Suprapubic skin (tissue), 4 donors: ENCODE measurements at regions not wholly inside any gene's neighbourhood (a gene's known extent, or its start where the extent isn't known, plus 50 kb on each side); places are given as distances from the start of the nearest gene placed in this dataset.

Experiments used
- DNase-seq, 2 donors: peaks; one replicate each; pipeline ENCODE4 v3.0.0-alpha.2; 2019; ENCODE audit warnings: low spot score in 2 of 2
- H3K27ac ChIP-seq: fragments of 200-600 bp; sonication (generic); one replicate; pipeline ENCODE4 v1.5.1; 2019
- H3K27me3 ChIP-seq: fragments of 200-600 bp; sonication (generic); one replicate; pipeline ENCODE4 v1.5.1; 2019
- H3K36me3 ChIP-seq: fragments of 200-600 bp; sonication (generic); one replicate; pipeline ENCODE4 v1.5.1; 2019
- H3K4me1 ChIP-seq: fragments of 200-600 bp; sonication (generic); one replicate; pipeline ENCODE4 v1.5.1; 2019
- H3K4me3 ChIP-seq: fragments of 200-600 bp; sonication (generic); one replicate; pipeline ENCODE4 v1.5.1; 2019; ENCODE audit warnings: mild to moderate bottlenecking
- H3K9me3 ChIP-seq: fragments of 200-600 bp; sonication (generic); one replicate; pipeline ENCODE4 v1.5.1; 2019
- CTCF ChIP-seq, 2 donors: fragments of 200-600 bp in 1 of 2; fragments of 450-650 bp in 1 of 2; sonication (generic) in 1 of 2; IDR thresholded peaks; one replicate each; pipeline ENCODE4 v1.5.1; 2016 to 2019; ENCODE audit warnings: antibody characterized with exemption in 2 of 2, mild to moderate bottlenecking in 1 of 2, moderate library complexity in 1 of 2
- EP300 ChIP-seq: sonication (generic); formaldehyde crosslinking; IDR thresholded peaks from one replicate; pipeline ENCODE4 v1.6.1; 2017; ENCODE audit warnings: antibody characterized with exemption
- POLR2A ChIP-seq, 2 donors: fragments of 450-650 bp; IDR thresholded peaks; one replicate each; pipeline ENCODE4 v1.6.1; 2017; ENCODE audit warnings: antibody characterized with exemption in 2 of 2, mild to moderate bottlenecking in 2 of 2, moderate library complexity in 2 of 2
- POLR2AphosphoS5 ChIP-seq, 3 donors: sonication (generic); formaldehyde crosslinking; IDR thresholded peaks; one replicate each; pipeline ENCODE4 v1.6.1; 2017; ENCODE audit warnings: antibody characterized with exemption in 3 of 3
- WGBS: methylation state at CpG from one replicate; pipeline ENCODE4 v1.1.5; 2018; 5-methylcytosine and 5-hydroxymethylcytosine counted together

- DNase-seq: no peak
- 85% methylated on average over 2 of the region's 2 CpGs for WGBS
- Histone ChIP-seq H3K27ac (no peak overlapping the region), H3K27me3 (no peaks in the 10 kb centered on the region), H3K4me3 (no peak overlapping the region), H3K36me3 (no peaks in the 10 kb centered on the region), H3K9me3 (no peaks in the 10 kb centered on the region), H3K4me1 (no peaks in the 10 kb centered on the region)
- TF ChIP-seq POLR2A (IDR thresholded peaks at IDR 0.05): no peak
- TF ChIP-seq EP300: no peak
- TF ChIP-seq POLR2AphosphoS5 (IDR thresholded peaks at IDR 0.05): no peak
- no peak for TF ChIP-seq CTCF (IDR thresholded peaks at IDR 0.05)
Measured at GRCh38 chr9:108519437-108519836, 336.3 kb downstream of the ACTL7B start.

GRCh38 chr9:108517651-108518365 is 338.0 kb downstream of the ACTL7B start:
- no peaks in the 10 kb centered on the region for H3K27me3 ChIP-seq
- H3K27ac ChIP-seq: no peak overlapping the region
- H3K4me1 ChIP-seq: no peaks in the 10 kb centered on the region
- H3K4me3 ChIP-seq: no peak overlapping the region
- H3K36me3 ChIP-seq: no peaks in the 10 kb centered on the region
- no peak for DNase-seq
- 41% methylated on average over 9 of the region's 9 CpGs for WGBS
- no peaks in the 10 kb centered on the region for H3K9me3 ChIP-seq
- no peak for TF ChIP-seq CTCF (IDR thresholded peaks at IDR 0.05)
- no peak for TF ChIP-seq EP300
- TF ChIP-seq POLR2AphosphoS5 (IDR thresholded peaks at IDR 0.05): no peak
- no peak for TF ChIP-seq POLR2A (IDR thresholded peaks at IDR 0.05)

GRCh38 chr9:108516391-108516790 is 339.4 kb downstream of the ACTL7B start:
- no peak overlapping the region for H3K27ac ChIP-seq
- no peak for DNase-seq
- H3K27me3 ChIP-seq: no peaks in the 10 kb centered on the region
- TF ChIP-seq EP300: no peak
- TF ChIP-seq POLR2AphosphoS5 (IDR thresholded peaks at IDR 0.05): no peak
- no peak for TF ChIP-seq CTCF (IDR thresholded peaks at IDR 0.05)
- TF ChIP-seq POLR2A (IDR thresholded peaks at IDR 0.05): no peak
- H3K9me3 ChIP-seq: no peaks in the 10 kb centered on the region
- H3K4me1 ChIP-seq: no peaks in the 10 kb centered on the region
- no peaks in the 10 kb centered on the region for H3K36me3 ChIP-seq
- no peak overlapping the region for H3K4me3 ChIP-seq
- WGBS: 90% methylated on average over 4 of the region's 4 CpGs

- no peak overlapping the region for H3K4me3 ChIP-seq
- H3K4me1 ChIP-seq: no peaks in the 10 kb centered on the region
- H3K27me3 ChIP-seq: no peaks in the 10 kb centered on the region
- no peak for TF ChIP-seq CTCF (IDR thresholded peaks at IDR 0.05)
- no peak for TF ChIP-seq POLR2A (IDR thresholded peaks at IDR 0.05)
- no peak for TF ChIP-seq EP300
- TF ChIP-seq POLR2AphosphoS5 (IDR thresholded peaks at IDR 0.05): no peak
- no peaks in the 10 kb centered on the region for H3K36me3 ChIP-seq
- H3K9me3 ChIP-seq: no peaks in the 10 kb centered on the region
- H3K27ac ChIP-seq: no peak overlapping the region
- DNase-seq: no peak
- 97% methylated on average over 2 of the region's 2 CpGs for WGBS
Measured at GRCh38 chr9:108515856-108516255, 339.9 kb downstream of the ACTL7B start.

GRCh38 chr9:108512426-108513173 is 343.2 kb downstream of the ACTL7B start:
- TF ChIP-seq POLR2AphosphoS5 (IDR thresholded peaks at IDR 0.05) (no peak), CTCF (IDR thresholded peaks at IDR 0.05) (no peak), EP300 (no peak), POLR2A (IDR thresholded peaks at IDR 0.05) (no peak)
- H3K4me3 ChIP-seq: no peak overlapping the region
- H3K27ac ChIP-seq: no peak overlapping the region
- no peaks in the 10 kb centered on the region for H3K9me3 ChIP-seq
- 81% methylated on average over 5 of the region's 5 CpGs for WGBS
- H3K4me1 ChIP-seq: no peaks in the 10 kb centered on the region
- H3K27me3 ChIP-seq: no peaks in the 10 kb centered on the region
- no peaks in the 10 kb centered on the region for H3K36me3 ChIP-seq
- no peak for DNase-seq
